Forelimb muscle (tissue), 1 donor: ENCODE measurements at regions not wholly inside any gene's neighbourhood (a gene's known extent, or its start where the extent isn't known, plus 50 kb on each side); places are given as distances from the start of the nearest gene placed in this dataset.

ENCODE experiments used
- DNase-seq: peaks from one replicate; pipeline ENCODE4 v3.0.0-alpha.2; 2013; ENCODE audit warnings: low read depth

DNA sequence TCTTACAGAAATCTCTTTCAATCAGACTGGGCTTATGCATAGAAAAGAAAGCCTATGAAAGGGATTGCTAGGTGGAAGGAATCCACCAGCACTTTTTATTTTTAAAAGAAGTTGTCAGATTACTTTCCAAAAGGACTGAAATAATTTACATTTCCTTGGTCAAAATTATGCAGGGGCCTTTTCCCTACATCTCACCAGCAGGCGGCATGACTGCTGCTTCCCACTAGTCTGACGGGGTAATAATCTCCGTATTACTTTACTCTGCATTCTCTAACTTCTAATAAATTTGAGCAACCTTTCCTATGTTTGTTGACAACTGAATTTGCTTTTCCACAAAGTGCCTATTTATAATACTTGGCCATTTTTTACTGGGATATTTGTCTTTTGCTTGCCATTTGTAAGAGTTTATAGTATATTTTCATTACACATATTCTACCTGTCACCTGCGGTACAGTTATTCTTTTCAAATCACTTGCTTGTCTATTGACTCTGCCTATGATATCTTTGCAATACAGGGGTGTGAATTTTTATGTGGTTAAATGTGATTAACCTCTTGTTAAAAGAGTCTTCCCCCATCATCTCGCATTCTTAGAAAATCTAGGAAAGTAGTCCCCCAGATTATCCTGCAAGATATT is 51.9 kb upstream of the USP47 start:
- no peak for DNase-seq

GRCh38 chr11:11788063-11788710 is 53.6 kb upstream of the USP47 start:
- no peak for DNase-seq

DNA sequence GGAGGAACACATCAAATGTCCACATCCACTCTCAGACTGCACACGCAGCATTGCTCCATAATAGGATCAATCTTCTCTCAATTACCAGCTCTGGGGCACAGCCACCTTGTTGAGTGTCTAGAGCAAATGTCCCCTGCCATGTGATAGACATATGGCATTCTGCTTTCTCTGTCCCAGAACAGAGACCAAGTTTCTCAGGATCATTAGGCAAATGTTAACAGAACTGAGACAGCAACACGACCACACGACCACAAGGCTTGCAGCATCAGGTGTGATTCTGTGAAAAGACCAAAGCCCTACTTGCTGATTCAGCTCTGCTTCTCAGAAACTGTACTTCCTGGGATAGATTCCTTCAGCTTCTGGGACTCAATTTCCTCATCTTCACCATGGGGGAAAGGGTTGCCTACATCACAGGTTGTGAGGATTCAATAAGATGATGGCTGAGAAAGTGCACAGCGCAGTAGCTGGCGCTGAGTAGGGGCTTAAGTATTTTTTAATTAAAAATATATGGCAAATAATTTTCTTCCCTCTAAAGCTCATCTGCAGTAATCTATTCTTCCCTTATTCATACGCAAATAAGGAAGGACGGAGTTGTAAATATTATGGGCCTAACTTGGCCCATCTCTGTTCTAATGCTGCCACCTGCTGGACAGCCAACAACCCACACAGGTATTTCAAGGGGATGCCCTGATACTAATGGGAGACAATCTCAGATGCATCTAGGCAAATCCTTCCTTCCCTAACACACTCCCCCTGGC is 54.3 kb upstream of the USP47 start:
- DNase-seq = peak; percentile 47

GRCh38 chr11:11786771-11787170 is 55.0 kb upstream of the USP47 start:
- DNase-seq = no peak

GRCh38 chr11:11786234-11786633 is 55.5 kb upstream of the USP47 start:
- DNase-seq = no peak

GRCh38 chr11:11782532-11783110 is 59.2 kb upstream of the USP47 start:
- DNase-seq = no peak

DNA sequence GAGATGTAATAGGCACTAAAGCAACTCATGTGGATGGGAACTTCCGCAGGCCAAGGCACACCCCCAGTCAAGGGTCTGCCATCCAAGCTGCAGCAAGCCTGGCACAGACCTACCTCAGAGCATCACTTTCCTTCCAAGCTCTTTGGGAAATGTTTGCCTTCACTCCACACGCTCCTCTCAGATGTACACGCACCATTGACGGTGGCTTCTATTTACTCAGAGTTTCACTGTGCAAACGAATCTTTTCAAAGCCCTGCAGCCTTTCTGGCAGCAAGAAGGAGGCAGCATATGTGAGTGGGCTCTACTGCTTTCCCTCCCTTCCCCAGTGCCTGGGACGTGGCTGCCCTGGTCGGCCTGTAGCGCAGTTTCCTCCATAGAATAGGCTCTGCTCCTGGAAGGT is 60.9 kb upstream of the USP47 start:
- no peak for DNase-seq

DNA sequence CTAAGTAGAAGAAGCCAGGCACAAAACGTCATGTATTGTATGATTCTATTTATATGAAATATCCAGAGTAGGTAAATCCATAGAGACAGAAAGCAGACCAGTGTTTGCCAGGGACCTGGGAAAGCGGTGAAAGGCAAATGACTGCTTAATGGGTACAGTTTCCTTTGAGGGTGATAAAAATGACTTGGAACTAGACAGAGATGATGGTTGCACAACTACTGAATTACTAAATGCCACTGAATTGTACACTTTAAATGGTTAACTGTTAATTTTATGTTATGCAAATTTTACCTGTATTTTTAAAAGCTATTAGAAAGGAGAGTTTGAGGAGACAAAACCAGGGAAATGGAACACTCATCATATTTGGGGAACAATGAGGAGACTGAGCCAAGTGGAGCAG is 61.8 kb upstream of the USP47 start:
- no peak for DNase-seq

DNA sequence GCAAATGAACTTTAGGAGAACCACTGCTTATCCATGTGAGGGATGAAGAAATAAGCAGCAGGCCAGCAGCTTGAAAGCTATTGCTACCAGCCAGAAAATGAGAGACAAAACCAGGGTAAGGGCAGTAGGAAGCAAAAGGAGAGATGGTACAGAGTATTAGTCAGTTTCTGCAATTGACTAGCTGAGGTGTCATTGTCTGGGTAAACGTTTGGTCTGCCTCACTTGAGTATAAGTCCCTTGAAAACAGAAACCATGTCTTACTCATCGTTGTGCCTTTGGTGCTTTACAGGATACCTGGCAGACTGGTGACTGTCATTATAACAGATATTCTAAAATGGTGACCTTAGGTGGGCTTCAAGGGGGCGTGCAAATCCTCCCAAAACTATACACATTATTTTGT is 63.9 kb upstream of the USP47 start:
- no peak for DNase-seq

- DNase-seq = no peak
Observed at GRCh38 chr11:11776714-11777113, 65.1 kb upstream of the USP47 start.

DNA sequence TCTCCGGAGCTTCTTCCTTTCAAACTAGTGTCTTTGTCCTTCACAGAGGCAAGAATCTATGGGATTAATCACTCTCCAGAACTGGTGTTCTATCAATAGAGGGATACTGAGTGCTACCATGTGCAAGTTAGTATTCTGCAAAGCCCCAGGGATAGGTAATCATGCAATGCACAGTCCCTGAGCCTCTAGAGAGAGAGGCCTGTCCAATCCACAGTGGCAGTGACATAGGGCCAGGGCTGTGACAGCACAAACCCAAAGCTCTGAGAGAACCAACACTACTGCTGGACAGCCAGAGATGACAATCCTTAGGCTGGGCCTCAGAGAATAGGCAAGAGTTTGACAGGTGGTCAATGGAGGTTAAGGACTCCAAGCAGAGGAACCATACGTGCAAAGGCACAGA is 66.8 kb upstream of the USP47 start:
- DNase-seq = no peak

- DNase-seq = no peak
Observed at GRCh38 chr11:11772865-11773515, 68.8 kb upstream of the USP47 start.

DNA sequence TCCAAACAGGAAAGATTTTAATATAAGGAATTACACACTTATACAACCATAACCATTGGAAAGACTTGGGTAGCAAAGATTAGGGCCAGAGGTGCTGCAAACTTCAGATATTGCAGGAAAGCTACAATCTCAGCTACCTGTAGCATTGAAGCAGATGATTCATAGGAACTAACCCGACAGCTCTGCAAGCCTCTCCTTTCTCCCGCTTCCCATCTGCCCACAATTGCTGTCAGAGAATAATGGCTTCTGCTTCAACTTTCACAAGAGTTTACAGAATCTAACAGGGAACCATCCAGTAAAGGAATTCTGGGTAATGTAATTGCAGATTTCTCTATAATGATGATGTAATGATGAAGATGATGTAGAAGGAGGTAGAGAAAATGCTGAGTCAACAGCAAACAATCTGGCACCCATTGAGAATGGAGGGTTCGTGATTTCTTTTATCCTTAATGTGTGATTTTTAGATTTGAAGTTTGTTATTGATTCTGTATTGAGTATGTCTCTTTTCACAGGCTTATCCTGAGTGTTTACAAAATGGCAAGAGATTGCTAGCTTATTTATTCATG is 70.8 kb upstream of the USP47 start:
- DNase-seq = no peak

DNA sequence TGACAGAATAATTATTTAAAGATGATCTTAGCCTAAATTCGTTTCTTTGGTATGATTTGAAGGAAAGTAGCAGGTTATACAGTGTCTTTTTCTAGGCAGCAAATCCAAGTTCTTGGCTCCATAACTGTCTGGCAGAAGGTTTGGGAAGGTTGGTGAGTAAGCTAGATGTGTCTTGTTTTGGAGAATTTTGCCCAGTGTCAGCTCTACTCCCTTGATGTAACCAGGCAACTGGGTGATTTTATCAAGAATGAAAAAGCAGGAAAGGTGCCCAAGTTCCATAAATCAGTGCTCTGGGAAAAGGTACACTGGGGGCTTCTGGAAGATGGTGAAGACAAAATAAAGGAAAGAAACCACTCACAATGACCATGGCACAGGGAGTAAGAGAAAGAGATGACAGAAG is 71.5 kb upstream of the USP47 start:
- no peak for DNase-seq

- no peak for DNase-seq
Observed at GRCh38 chr11:11769782-11770181, 72.0 kb upstream of the USP47 start.

- DNase-seq = no peak
Observed at GRCh38 chr11:11769362-11769761, 72.4 kb upstream of the USP47 start.

DNA sequence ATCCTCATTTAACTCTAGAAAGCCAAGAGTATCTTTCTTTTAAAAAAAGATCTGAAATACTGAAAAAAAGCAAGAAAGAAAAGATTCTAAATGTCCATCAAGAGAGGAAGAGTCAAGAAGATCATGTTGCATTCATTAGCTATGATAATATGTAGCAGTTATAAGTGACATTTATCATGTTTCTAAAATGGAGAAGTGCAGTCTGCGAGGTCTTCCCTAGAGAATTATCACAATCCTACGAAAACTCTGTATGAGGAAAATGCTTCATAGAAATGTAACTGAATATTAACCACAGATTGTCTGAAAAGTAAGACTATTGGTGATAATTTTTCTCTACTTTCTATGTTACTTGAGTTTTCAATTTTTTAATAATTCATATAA is 77.4 kb upstream of the USP47 start:
- no peak for DNase-seq

DNA sequence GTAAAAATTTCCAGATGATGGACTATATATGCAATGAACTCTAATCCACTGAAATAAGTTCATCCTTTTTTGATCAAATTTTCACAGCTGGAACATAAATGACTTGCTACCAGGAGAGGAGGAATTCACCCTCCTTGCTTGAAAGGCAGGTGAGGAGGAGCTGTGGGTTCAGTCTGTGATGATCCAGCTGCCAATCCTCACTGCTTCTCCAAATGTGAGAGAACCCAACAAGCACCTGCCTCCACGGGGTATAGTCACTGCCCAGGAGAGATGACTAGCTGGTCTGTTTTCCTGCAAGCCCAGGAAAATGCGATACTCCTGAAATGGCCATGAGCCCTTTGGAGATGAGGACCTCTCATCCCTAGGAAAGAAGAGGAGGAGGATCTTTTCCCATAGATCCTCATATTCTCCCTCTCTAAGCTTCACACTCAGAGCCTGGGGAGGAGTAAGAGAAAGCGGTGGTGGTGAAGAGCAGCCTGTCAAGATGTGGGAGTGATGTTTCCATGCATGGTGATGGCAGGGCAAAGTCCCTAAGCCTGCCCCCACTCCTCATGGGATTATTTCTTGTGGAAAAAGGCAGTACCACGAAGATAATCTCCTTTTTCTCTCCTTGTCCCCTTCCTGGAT is 77.9 kb upstream of the USP47 start:
- DNase-seq = no peak

- DNase-seq = no peak
Observed at GRCh38 chr11:11760838-11761237, 80.9 kb upstream of the USP47 start.

DNA sequence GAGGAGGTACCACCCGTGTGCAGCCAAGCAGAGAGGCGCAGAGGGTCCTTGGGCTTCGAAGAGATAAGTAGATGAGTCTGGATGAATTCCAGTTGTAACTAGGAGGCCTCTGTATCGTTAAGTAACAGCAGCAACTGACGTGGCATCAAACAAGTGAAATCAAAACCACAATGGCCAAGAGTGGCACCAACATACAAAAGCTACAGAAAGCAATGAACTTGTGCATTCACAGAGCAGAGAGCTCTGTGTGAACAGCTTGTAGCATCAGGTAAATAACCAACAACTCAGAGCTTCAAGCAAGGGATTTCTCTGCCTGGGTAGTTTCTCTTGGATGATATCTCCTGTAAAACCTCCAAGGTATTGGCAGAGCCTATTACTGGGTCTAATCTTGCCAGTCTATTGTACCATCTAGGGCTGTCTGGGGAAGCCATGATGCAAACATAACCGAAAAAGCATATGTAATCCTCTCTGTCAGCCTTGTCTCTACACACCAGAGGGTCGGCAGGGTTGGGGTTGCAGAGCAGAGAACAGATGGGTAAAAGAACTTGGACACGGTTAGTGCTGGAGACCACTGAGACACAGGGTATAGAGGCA is 83.1 kb upstream of the USP47 start:
- no peak for DNase-seq

DNA sequence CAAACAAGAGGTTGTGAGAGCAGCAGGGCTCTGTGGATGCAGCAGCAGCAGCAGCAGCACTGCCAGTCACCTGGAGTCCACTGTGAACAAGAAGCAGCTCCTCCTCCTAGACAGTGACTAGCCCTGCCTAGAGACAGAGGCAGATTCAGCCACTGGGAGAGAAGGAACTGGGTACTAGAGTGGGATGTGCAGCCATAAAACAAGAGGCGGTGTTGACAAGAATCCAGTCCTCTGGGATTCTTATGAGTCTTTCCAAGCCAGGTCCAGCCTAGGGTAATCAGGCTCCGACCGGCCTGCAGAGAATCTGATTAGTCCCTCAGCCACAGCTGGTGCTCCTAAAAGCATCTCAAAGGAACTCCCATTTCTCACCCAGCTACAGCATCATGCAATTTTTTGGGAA is 83.9 kb upstream of the USP47 start:
- no peak for DNase-seq
